ENCODE measurements at regions not wholly inside any gene's neighbourhood (a gene's known extent, or its start where the extent isn't known, plus 50 kb on each side); places are given as distances from the start of the nearest gene placed in this dataset.

GRCh38 chr15:31151301-31152233, 50.0 kb upstream of the TRPM1 start:
- no peak for DNase-seq

GRCh38 chr15:31153531-31153930, 52.0 kb upstream of the TRPM1 start:
- no peak for DNase-seq

- no peak for DNase-seq
Measured at GRCh38 chr15:31155151-31155550, 53.6 kb upstream of the TRPM1 start.

DNA sequence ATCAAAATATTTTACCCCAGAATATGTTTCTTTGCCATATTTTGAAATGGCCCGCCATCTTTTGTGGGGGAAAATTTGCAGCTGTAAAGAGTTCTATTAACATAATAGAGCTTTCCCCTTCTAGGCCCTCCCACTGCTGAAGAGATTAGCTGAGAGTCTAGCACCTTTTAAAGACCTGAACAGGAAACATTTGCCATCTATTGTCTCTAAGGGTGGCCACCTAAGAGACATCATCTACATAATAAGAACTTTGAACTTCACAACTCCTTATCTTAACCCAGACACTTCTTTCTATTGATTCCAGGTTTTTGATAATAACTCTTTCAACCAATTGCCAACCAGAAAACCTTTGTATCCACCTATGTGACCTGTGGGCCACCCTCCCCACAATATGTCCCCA, 54.7 kb upstream of the TRPM1 start:
- no peak for DNase-seq

DNA sequence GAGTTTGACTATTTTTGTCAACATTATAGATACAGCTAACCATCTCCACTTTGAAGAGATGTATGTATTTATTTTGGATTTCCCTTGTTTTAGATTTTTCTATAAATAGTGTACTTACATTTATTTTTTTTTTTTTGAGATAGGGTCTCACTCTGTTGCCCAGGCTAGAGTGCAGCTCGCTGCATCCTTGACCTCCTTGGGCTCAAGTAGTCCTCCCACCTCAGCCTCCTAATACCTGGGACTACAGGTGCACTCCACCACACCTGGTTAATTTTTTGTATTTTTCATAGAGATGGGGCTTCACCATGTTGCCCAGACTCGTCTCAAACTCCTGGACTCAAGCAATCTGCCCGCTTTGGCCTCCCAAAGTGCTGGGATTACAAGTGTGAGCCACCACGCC, 55.3 kb upstream of the TRPM1 start:
- no peak for DNase-seq

- DNase-seq = no peak
Measured at GRCh38 chr15:31157644-31158069, 56.1 kb upstream of the TRPM1 start.

DNA sequence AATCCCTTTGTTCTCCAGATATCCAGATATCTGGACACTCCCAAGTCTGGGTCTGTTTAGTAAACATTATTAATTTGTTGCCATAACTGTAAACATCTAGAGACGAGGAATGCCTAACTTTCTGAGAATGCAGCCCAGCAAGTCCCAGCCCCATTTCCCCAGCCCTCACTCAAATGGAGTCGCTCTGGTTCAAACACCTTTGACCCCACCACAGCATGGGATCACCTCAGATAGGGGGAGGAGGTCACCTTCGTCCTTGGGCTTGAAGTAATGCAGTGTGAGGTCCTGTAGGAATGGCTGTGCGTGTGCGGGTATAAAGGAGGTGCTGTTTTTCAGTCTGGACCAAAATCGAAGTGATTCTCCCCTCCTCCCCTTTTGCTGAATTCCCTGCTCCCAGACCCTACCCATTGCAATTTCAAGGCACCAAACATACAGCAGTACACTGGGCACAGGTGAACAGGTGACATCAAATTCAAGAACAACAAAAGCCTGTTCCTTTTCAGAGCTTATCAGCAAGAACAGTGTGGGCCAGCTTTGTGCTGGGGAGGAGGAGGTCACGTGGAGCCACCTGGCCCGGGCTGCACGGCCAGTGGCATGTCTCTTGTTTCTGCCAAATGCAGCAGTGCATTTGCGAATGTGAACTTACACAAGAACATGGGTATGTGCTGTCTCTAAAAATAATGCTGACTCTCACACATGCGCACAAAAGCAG, 57.5 kb upstream of the TRPM1 start:
- DNase-seq = no peak

DNA sequence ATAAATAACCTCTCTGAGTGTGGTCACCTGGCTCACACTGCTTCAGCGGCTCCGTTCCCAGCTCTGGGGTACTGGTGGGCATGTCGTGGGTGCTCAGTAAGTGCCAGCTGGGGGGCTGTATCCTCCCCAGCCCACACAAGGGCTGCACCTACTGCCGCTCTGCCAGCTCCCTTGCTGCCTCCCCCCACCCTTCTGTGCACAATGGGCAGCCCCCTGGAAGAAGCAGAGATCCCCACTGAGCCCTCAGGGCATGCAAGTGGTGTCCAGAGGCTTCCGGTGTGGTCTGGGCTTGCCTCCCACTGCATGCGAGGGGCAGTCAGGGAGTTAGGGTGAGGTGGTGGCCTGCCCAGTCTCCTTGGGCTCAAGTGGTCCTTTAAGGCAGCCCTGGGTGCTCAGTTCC, 58.3 kb upstream of the TRPM1 start:
- no peak for DNase-seq

- no peak for DNase-seq
Measured at GRCh38 chr15:31160297-31160696, 58.8 kb upstream of the TRPM1 start.

DNA sequence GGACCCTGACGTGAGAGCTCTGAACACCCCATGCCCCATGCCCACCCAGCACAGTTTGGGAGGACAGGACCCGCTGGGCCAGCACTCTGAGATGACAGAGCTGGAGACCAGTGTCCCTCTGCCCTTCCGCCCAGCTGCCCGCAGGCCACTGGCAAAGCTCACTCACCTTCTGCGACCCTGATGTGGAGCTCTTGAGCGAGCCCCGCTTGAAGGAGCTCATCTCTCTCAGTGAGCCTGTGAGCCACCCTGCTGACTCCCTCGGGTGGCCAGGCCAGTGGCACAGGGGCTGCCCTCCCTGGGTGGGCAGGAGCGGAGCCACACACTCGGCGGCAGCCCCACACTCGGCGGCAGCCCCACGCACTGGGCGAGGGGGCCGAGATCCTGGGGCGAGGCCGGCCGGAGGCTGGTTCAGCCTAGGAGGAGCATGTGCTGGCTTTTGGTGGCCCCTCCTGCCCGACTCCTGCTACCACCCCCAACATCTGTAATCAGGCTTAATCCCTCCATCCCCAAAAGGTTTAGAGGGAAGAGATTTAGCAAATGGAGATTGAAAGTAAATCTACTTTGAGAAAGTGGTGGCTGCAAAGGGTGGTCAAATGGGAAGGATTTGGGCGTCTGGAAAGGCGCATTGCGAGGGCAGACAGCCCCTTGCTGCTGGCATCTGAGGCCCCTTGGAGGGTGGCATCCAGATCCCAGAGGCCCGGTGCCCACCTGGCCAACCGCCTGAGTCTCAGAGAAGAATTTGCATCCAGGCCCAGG, 59.4 kb upstream of the TRPM1 start:
- no peak for DNase-seq

DNA sequence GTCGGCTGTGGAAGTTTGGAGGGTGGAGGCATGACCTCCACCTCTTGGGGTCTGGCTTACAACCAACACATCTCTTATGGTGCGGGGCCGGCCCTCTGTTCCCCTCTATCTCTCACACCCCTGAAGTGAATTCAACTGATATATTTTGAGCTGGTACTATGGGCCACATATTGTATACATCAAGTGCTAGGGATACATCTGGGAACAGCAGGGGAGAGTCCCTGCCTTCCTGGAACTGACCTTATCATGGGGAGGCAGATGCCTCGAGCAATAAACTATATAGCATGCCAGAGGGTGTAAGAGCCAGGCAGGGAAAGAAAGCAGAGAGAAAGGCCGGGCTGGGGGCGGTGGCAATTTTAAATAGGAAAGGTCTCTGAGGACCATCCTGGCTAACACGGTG, 60.4 kb upstream of the TRPM1 start:
- DNase-seq = no peak

GRCh38 chr15:31162721-31163510, 61.4 kb upstream of the TRPM1 start:
- no peak for DNase-seq

- no peak for DNase-seq
Measured at GRCh38 chr15:31163769-31164572, 62.4 kb upstream of the TRPM1 start.

DNA sequence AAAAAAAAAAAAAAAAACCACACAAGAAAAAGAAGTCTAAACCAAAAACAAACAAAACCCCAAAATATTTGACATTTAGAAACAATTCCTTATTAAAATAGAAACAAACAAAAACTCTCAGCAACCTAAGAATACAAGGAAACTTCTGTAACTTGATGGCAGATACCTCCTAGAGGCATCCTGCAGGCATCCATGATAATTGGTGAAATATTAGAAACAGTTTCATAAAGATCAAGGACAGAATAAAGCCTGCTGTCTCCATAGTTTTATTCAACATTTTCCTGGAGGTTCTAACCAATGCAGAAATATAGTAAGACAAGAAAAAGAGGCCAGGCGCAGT, 63.0 kb upstream of the TRPM1 start:
- no peak for DNase-seq

GRCh38 chr15:31169558-31169957, 68.0 kb upstream of the TRPM1 start:
- no peak for DNase-seq

DNA sequence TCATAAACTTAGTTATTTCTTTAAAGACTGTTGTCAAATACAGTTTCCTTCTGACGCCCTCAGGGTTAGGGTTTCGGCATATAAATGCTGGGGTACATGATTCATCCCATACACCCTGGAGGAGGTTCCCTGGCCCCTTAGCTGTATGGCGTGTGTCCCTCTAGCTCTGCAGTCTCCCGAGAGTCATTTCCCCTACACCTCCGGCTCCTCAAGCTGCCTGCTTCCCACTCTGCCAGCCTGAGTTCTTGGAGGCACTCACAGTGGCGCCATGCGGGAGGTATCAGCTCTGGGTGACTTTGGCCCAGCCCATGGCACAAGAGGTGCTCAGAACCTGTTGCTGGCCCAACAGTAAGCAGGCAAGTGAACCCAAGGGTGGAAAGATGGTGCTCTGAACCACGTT, 70.2 kb upstream of the TRPM1 start:
- DNase-seq = no peak

DNA sequence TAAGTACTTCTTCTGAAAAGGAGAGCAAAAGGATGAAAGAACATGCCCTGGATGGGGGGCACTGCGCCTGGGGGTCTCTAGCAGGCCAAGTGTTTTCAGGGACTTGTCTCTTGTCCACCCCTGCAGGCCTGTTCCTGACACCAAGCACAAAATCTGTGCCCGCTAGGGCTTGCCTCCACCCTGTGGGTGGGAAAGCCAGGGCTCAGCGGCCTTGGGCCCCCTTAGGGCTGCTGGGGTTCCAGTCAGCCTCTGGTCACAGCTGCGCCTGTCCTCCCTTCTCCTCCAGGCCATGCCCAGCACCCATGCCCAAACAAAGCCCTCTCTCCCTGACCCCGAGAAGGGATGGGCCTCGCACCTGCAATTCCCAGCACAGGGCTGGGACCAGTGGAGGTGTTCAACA, 71.1 kb upstream of the TRPM1 start:
- DNase-seq = no peak

DNA sequence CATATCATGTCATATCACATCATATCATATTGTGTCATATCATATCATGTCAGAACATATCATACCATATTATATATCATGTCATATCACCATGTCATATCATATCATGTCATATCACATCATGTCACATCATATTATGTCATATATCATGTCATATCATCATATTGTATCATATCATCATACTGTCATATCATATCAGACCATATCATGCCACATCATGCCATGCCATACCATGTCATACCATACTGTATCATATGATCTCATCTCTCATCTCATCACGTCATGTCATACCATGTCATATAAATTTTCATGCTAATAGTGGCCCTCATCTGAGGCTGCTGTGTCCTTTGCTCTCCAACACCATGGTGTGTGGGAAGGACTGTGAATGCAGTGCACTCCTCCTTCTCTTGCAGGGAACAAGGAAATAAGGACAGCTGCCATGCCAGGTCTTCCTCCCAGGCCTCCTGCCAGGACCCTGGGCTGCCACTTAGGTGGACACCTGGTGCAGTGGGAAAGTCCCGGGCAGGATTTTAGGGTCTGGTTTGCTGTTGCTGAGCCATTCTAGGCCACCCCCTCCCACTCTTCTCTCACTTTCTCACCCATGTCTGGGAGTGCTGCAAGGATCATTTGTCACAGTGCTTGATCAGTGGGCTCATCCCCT, 72.4 kb upstream of the TRPM1 start:
- no peak for DNase-seq

- no peak for DNase-seq
Measured at GRCh38 chr15:31175484-31175883, 74.0 kb upstream of the TRPM1 start.

- no peak for DNase-seq
Measured at GRCh38 chr15:31177951-31178350, 76.4 kb upstream of the TRPM1 start.

DNA sequence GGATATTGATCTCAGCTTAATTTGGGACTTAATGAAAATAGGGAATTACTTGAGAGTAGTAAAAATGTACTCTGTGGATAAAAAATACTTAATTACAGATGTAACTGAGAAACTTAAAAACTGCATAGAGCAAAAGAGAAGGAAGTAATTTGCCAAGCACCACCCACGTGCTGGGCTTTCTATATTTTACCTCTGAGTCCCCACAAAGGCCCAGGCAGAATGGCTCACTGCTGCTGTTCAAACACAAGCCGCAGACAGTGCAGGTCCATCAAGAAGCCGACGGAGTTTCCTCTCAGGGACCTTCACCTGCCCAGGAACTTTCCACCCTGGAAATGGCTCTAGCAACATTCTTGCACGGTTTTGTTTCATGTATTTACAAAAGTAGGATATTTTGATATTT, 77.2 kb upstream of the TRPM1 start:
- DNase-seq = no peak

All from T1000 (cell line).